Ishikawa (cell line): ENCODE measurements at regions not wholly inside any gene's neighbourhood (a gene's known extent, or its start where the extent isn't known, plus 50 kb on each side); places are given as distances from the start of the nearest gene placed in this dataset.

Experiments
- CEBPB ChIP-seq: IDR thresholded peaks from 2 replicates; pipeline ENCODE4 v1.6.1; 2012
- CREB1 ChIP-seq: IDR thresholded peaks from 2 replicates; pipeline ENCODE4 v1.6.1; 2012; ENCODE audit warnings: low read depth
- EGR1 ChIP-seq: IDR thresholded peaks from 2 replicates; pipeline ENCODE4 v1.6.1; 2012
- EP300 ChIP-seq: IDR thresholded peaks from 2 replicates; pipeline ENCODE4 v1.6.1; 2012; ENCODE audit warnings: borderline replicate concordance
- FOXM1 ChIP-seq: IDR thresholded peaks from 2 replicates; pipeline ENCODE4 v1.6.1; 2012; ENCODE audit warnings: low read depth, borderline replicate concordance
- MAX ChIP-seq: IDR thresholded peaks from 2 replicates; pipeline ENCODE4 v1.6.1; 2012
- NFIC ChIP-seq: IDR thresholded peaks from 2 replicates; pipeline ENCODE4 v1.6.1; 2012
- RAD21 ChIP-seq: IDR thresholded peaks from 2 replicates; pipeline ENCODE4 v1.6.1; 2012; ENCODE audit warnings: low read depth
- REST ChIP-seq: IDR thresholded peaks from 2 replicates; pipeline ENCODE4 v1.6.1; 2012; ENCODE audit warnings: low read depth, mild to moderate bottlenecking
- TAF1 ChIP-seq: IDR thresholded peaks from 2 replicates; pipeline ENCODE4 v1.6.1; 2012; ENCODE audit warnings: low read depth, mild to moderate bottlenecking
- TCF12 ChIP-seq: IDR thresholded peaks from 2 replicates; pipeline ENCODE4 v1.6.1; 2012; ENCODE audit warnings: low read depth
- TEAD4 ChIP-seq: IDR thresholded peaks from 2 replicates; pipeline ENCODE4 v1.6.1; 2012
- USF1 ChIP-seq: IDR thresholded peaks from 2 replicates; pipeline ENCODE4 v1.6.1; 2012
- YY1 ChIP-seq: IDR thresholded peaks from 2 replicates; pipeline ENCODE4 v1.6.1; 2012; ENCODE audit warnings: low read depth
- ZBTB7A ChIP-seq: IDR thresholded peaks from 2 replicates; pipeline ENCODE4 v1.6.1; 2012; ENCODE audit warnings: low read depth

- TF ChIP-seq REST (no peak), CREB1 (no peak)
Observed at GRCh38 chr10:3236644-3237404, 64.2 kb upstream of the PITRM1 start.

- TF ChIP-seq ZBTB7A = no peak
- TF ChIP-seq EP300 = no peak
- TF ChIP-seq NFIC = no peak
- no peak for TF ChIP-seq TCF12
- TF ChIP-seq CREB1 = no peak
- TF ChIP-seq TAF1 = no peak
- TF ChIP-seq CEBPB = no peak
- TF ChIP-seq RAD21 = no peak
- TF ChIP-seq TEAD4 = no peak
- TF ChIP-seq REST = no peak
- TF ChIP-seq FOXM1 = no peak
Observed at GRCh38 chr10:3235996-3236510, 63.5 kb upstream of the PITRM1 start.

GRCh38 chr10:3235395-3235794 lies 62.8 kb upstream of the PITRM1 start:
- TF ChIP-seq TEAD4 (no peak), TCF12 (no peak), EGR1 (no peak), CEBPB (no peak), EP300 (no peak), NFIC (no peak), FOXM1 (no peak), CREB1 (no peak), YY1 (no peak)

- TF ChIP-seq REST = no peak
Observed at GRCh38 chr10:3233486-3233990, 61.0 kb upstream of the PITRM1 start.

GRCh38 chr10:3231951-3232730 lies 59.6 kb upstream of the PITRM1 start:
- TF ChIP-seq USF1 = no peak

GRCh38 chr10:3229815-3230214 lies 57.2 kb upstream of the PITRM1 start:
- no peak for TF ChIP-seq REST
- no peak for TF ChIP-seq MAX
- no peak for TF ChIP-seq YY1
- no peak for TF ChIP-seq USF1
- no peak for TF ChIP-seq EGR1
- TF ChIP-seq TAF1 = no peak
- no peak for TF ChIP-seq RAD21
- no peak for TF ChIP-seq CREB1
